NCI-H2227 (cell line): ENCODE measurements at regions not wholly inside any gene's neighbourhood (a gene's known extent, or its start where the extent isn't known, plus 50 kb on each side); places are given as distances from the start of the nearest gene placed in this dataset.

Source experiments
- DNase-seq: peaks from one replicate; lab custom pipeline; 2025; ENCODE audit not compliant: unreplicated experiment; lab: John Stamatoyannopoulos, UW

GRCh38 chr13:88071371-88071770 is 400.2 kb downstream of the SLITRK5 start:
- no peak for DNase-seq

- no peak for DNase-seq
Measured at GRCh38 chr13:88074794-88075510, 403.8 kb downstream of the SLITRK5 start.

GRCh38 chr13:88085036-88085435 is 413.9 kb downstream of the SLITRK5 start:
- DNase-seq: no peak

GRCh38 chr13:88086577-88086976 is 415.4 kb downstream of the SLITRK5 start:
- no peak for DNase-seq

- DNase-seq: no peak
Measured at GRCh38 chr13:88097541-88097940, 426.4 kb downstream of the SLITRK5 start.

- DNase-seq: no peak
Measured at GRCh38 chr13:88103824-88104223, 432.7 kb downstream of the SLITRK5 start.

- no peak for DNase-seq
Measured at GRCh38 chr13:88104576-88104975, 433.4 kb downstream of the SLITRK5 start.

- no peak for DNase-seq
Measured at GRCh38 chr13:88107570-88107969, 436.4 kb downstream of the SLITRK5 start.

GRCh38 chr13:88112526-88112925 is 441.4 kb downstream of the SLITRK5 start:
- DNase-seq: no peak

- DNase-seq: no peak
Measured at GRCh38 chr13:88115976-88116375, 444.8 kb downstream of the SLITRK5 start.

- no peak for DNase-seq
Measured at GRCh38 chr13:88118952-88119351, 447.8 kb downstream of the SLITRK5 start.

- DNase-seq: no peak
Measured at GRCh38 chr13:88124142-88124541, 453.0 kb downstream of the SLITRK5 start.

- no peak for DNase-seq
Measured at GRCh38 chr13:88125055-88125454, 453.9 kb downstream of the SLITRK5 start.

GRCh38 chr13:88136098-88136790 is 465.1 kb downstream of the SLITRK5 start:
- no peak for DNase-seq

GRCh38 chr13:88142653-88143052 is 471.5 kb downstream of the SLITRK5 start:
- no peak for DNase-seq

GRCh38 chr13:88144580-88144979 is 473.4 kb downstream of the SLITRK5 start:
- no peak for DNase-seq

GRCh38 chr13:88153353-88153752 is 482.2 kb downstream of the SLITRK5 start:
- no peak for DNase-seq

- DNase-seq: no peak
Measured at GRCh38 chr13:88154001-88154400, 482.8 kb downstream of the SLITRK5 start.

GRCh38 chr13:88162076-88162702 is 491.0 kb downstream of the SLITRK5 start:
- DNase-seq: no peak

GRCh38 chr13:88176231-88176630 is 505.1 kb downstream of the SLITRK5 start:
- DNase-seq: no peak

GRCh38 chr13:88183440-88183839 is 512.3 kb downstream of the SLITRK5 start:
- no peak for DNase-seq

GRCh38 chr13:88188986-88189385 is 517.8 kb downstream of the SLITRK5 start:
- no peak for DNase-seq
